HT1080 (cell line): ENCODE measurements at regions not wholly inside any gene's neighbourhood (a gene's known extent, or its start where the extent isn't known, plus 50 kb on each side); places are given as distances from the start of the nearest gene placed in this dataset. TPM values are rescaled to one million over a fixed set of nuclear protein-coding genes. Genes with fewer than 3 reads are reported as not detected.

Experiments used
- small RNA-seq: library from RNA; depleted of rRNA; stranded (forward); fragments of <200 nt; gene quantifications from one replicate; pipeline ENCODE3, GENCODE V24; 2014

Small RNAs in the stretch of these regions (small RNA-seq; reads per million reads assigned to genes)
- gene AC106712.1, result not detected
- gene RF00019, result not detected
